D721Med (cell line): ENCODE measurements at regions not wholly inside any gene's neighbourhood (a gene's known extent, or its start where the extent isn't known, plus 50 kb on each side); places are given as distances from the start of the nearest gene placed in this dataset.
"Not testable (repeated sequence)": the region's sequence is repeated elsewhere in the genome, so short reads cannot be mapped to it uniquely, and the experiment has no call there.

Experiments used
- DNase-seq: peaks from one replicate; pipeline ENCODE4 v3.0.0; 2011; ENCODE audit warnings: low spot score; ENCODE audit not compliant: insufficient read length
- FAIRE-seq: peaks from 2 replicates; lab custom pipeline; 2011; peaks lifted over from hg19 to GRCh38; lab: Jason Lieb, UNC
- CTCF ChIP-seq: IDR thresholded peaks from 2 replicates; pipeline ENCODE4 v1.5.1; 2012; ENCODE audit warnings: mild to moderate bottlenecking, control low read depth; ENCODE audit not compliant: insufficient read depth; ENCODE audit errors: missing control alignments

DNA sequence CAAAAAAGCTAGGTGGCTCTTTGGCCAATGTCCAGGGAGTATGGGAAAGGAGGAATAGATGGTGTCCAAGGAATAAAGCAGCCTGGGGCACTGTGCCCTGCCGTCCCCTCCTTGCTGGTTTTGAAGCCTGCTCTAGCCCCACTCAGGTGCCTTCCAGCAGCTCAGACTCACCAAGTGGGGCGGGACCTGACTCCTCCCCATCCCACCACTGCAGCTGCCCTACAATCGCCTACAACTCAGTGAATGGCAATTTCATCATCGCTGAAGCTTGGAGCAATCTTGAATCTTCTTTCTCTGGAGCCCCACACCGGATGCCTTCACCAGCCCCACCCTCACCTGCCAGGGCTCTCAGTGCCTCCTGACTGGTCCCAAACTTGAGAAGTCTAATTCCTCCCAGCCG lies 56.4 kb upstream of the NXT1 start:
- no peak for FAIRE-seq
- no peak for TF ChIP-seq CTCF
- DNase-seq: no peak

DNA sequence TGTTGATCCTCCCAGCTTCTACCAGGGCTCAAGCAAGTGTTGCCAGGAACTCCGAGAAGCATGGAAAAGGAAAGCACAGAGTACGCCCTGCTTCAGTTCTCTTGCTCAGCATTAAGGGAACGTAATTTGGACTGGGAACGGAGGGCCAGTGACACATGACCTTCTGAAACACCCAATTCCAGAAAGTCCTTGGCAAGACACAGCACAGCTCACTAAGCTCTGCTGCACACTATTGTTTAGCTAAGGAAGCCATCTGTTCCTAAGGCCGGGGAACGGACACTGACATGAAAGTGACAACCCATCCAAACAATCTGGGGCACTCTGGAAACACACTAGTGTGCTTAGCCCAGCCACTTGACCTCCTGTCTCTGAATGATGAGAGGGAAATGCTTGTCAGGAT lies 56.9 kb upstream of the NXT1 start:
- TF ChIP-seq CTCF: no peak
- FAIRE-seq (no peak), DNase-seq (no peak)

DNA sequence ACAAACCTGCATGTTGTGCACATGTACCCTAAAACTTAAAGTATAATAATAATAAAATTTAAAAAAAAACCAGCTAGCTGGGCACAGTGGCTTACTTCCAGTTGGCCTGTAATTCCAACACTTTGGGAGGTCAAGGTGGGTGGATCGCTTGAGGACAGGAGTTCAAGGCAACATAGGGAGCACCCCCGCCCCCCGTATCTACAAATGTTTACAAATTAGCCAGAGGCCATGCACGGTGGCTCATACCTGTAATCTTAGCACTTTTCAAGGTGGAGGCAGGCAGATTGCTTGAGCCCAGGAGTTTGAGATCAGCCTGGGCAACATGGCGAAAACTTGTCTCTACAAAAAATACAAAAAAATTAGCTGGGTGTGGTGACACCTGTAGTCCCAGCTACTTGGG lies 58.3 kb upstream of the NXT1 start:
- DNase-seq, FAIRE-seq: not testable (repeated sequence)

GRCh38 chr20:23291575-23292240 lies 58.9 kb upstream of the NXT1 start:
- TF ChIP-seq CTCF: no peak
- no peak for FAIRE-seq
- no peak for DNase-seq

GRCh38 chr20:23290761-23291574 lies 59.6 kb upstream of the NXT1 start:
- no peak for FAIRE-seq
- TF ChIP-seq CTCF: no peak
- no peak for DNase-seq

DNA sequence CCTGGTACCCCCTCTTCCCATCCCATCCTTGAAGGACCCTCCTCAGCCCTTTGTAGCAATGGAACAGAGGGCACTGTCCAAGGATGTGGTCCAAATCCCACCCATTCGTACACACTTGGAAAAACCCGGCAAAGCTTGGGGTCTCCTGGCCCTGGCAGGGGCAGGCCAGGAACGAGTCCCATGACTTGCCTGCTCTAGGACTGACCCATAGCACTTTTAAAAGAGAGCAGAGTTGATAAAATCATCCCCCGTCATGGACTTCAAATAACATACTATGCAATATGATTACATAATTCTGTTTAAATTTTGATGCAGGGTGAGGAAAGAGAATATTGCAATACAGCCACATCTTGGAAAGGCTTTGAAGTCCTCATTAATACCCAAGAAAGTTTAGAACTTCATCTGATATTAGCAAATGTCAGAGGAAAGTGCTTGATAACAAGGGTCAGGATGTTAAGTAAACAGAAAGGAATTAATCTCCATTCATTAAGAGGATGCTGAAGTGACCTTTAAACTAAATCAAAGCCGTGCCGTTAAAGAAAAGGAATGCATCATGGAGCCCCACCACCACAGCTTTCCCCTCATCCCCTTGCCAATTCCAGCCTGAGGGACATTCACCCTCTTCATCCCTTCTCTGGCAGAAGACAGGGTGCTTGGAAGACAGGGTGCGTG lies 60.7 kb upstream of the NXT1 start:
- TF ChIP-seq CTCF: no peak
- FAIRE-seq (no peak), DNase-seq (no peak)

- TF ChIP-seq CTCF: no peak
- DNase-seq: no peak
- FAIRE-seq: no peak
Measured at GRCh38 chr20:23289249-23289648, 61.3 kb upstream of the NXT1 start.
